Vagina (tissue), 2 donors: ENCODE measurements at regions not wholly inside any gene's neighbourhood (a gene's known extent, or its start where the extent isn't known, plus 50 kb on each side); places are given as distances from the start of the nearest gene placed in this dataset.
"Not testable (repeated sequence)": the region's sequence is repeated elsewhere in the genome, so short reads cannot be mapped to it uniquely, and the experiment has no call there.

ENCODE experiments used
- DNase-seq, 2 donors: peaks; one replicate each; pipeline ENCODE4 v3.0.0-alpha.2; 2017; ENCODE audit errors: extremely low spot score in 2 of 2
- H3K27ac ChIP-seq: fragments of 200-600 bp; sonication (generic); one replicate; pipeline ENCODE4 v1.5.1; 2019
- H3K27me3 ChIP-seq: fragments of 200-600 bp; sonication (generic); one replicate; pipeline ENCODE4 v1.5.1; 2019
- H3K36me3 ChIP-seq, 2 donors: fragments of 200-600 bp; sonication (generic); one replicate each; pipeline ENCODE4 v1.5.1; 2017 to 2019
- H3K4me1 ChIP-seq: fragments of 200-600 bp; sonication (generic); one replicate; pipeline ENCODE4 v1.5.1; 2019
- H3K4me3 ChIP-seq, 2 donors: fragments of 200-600 bp; sonication (generic); 1 replicate in 1 of 2; 2 replicates in 1 of 2; pipeline ENCODE4 v1.5.1; 2016 to 2019
- H3K9me3 ChIP-seq: fragments of 200-600 bp; sonication (generic); one replicate; pipeline ENCODE4 v1.5.1; 2019
- POLR2A ChIP-seq, 2 donors: fragments of 450-650 bp; IDR thresholded peaks; one replicate each; pipeline ENCODE4 v1.6.1; 2017; ENCODE audit warnings: antibody characterized with exemption in 2 of 2, mild to moderate bottlenecking in 2 of 2, moderate library complexity in 2 of 2
- POLR2AphosphoS5 ChIP-seq, 2 donors: sonication (generic); formaldehyde crosslinking; IDR thresholded peaks; one replicate each; pipeline ENCODE4 v1.9.0; 2017; ENCODE audit warnings: antibody characterized with exemption in 2 of 2, mild to moderate bottlenecking in 2 of 2, low read depth in 1 of 2; ENCODE audit not compliant: insufficient read depth in 1 of 2
- intact Hi-C: fragments of 100-400 bp; cut with DNase I; formaldehyde crosslinking; loops from one replicate; pipeline ENCODE4 v1.15.1; 2023
- TF ChIP-seq, protein P1 (sequence below), 3 experiments: fragments of 450-650 bp in 2 of 3; fragments of 200-600 bp in 1 of 3; sonication (generic) in 1 of 3; IDR thresholded peaks; one replicate each; pipeline ENCODE4 v1.5.1; 2017 to 2019; ENCODE audit warnings: antibody characterized with exemption in 3 of 3, mild to moderate bottlenecking in 2 of 3, moderate library complexity in 2 of 3

DNA sequence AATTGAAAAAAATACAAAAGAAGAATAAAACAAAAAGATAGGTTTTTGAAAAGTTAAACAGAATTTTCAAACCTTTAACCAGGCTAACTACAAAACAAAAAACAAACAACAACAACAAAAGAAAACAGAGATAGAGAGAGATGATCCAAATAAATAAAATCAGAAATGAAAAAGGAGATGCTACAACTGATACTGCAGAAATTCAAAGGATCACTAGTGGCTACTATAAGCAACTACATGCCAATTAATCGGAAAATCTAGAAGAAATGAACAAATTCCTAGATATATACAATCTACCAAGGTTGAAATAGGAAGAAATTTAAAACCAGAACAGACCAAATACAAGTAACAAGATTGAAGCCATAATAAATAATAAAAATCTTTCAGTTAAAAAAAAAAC lies 326.8 kb upstream of the VSTM2A start:
- intact Hi-C loops, result no loop called here
- H3K27ac ChIP-seq, result no peak overlapping the region
- H3K36me3 ChIP-seq, result no peaks in the 10 kb centered on the region
- no peak overlapping the region for H3K4me3 ChIP-seq
- no peak for TF ChIP-seq POLR2AphosphoS5 (IDR thresholded peaks at IDR 0.05; ENCODE audit: insufficient read depth in 1 of 2, low read depth in 1 of 2)
- TF ChIP-seq POLR2A (IDR thresholded peaks at IDR 0.05), result no peak
- TF ChIP-seq, protein P1, sequence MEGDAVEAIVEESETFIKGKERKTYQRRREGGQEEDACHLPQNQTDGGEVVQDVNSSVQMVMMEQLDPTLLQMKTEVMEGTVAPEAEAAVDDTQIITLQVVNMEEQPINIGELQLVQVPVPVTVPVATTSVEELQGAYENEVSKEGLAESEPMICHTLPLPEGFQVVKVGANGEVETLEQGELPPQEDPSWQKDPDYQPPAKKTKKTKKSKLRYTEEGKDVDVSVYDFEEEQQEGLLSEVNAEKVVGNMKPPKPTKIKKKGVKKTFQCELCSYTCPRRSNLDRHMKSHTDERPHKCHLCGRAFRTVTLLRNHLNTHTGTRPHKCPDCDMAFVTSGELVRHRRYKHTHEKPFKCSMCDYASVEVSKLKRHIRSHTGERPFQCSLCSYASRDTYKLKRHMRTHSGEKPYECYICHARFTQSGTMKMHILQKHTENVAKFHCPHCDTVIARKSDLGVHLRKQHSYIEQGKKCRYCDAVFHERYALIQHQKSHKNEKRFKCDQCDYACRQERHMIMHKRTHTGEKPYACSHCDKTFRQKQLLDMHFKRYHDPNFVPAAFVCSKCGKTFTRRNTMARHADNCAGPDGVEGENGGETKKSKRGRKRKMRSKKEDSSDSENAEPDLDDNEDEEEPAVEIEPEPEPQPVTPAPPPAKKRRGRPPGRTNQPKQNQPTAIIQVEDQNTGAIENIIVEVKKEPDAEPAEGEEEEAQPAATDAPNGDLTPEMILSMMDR (IDR thresholded peaks at IDR 0.05), result no peak
- H3K27me3 ChIP-seq, result no peaks in the 10 kb centered on the region
- DNase-seq, result no peak
- no peaks in the 10 kb centered on the region for H3K4me1 ChIP-seq
- no peaks in the 10 kb centered on the region for H3K9me3 ChIP-seq

DNA sequence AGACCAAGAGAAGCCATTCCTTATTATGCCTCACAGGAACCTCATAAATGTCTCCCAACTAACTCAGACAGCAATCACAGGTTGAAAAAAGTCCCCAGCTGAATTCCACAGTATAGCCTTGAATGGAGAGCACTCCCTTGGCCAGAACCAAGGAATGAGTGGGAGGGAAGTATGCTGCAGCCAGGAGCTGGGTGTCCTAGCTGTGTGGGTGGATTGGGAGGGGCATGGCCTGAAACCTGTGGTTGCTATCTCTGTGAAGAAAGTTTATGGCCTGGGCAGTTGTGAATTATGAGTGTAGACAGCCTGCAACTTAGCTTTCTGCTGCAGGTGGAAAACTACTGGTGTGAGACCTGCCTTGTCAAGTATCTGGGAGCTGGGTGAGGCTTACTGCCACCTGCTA lies 316.1 kb upstream of the VSTM2A start:
- H3K4me1 ChIP-seq, H3K27me3 ChIP-seq, DNase-seq, intact Hi-C loops, H3K9me3 ChIP-seq, H3K4me3 ChIP-seq, H3K27ac ChIP-seq, H3K36me3 ChIP-seq: not testable (repeated sequence)

DNA sequence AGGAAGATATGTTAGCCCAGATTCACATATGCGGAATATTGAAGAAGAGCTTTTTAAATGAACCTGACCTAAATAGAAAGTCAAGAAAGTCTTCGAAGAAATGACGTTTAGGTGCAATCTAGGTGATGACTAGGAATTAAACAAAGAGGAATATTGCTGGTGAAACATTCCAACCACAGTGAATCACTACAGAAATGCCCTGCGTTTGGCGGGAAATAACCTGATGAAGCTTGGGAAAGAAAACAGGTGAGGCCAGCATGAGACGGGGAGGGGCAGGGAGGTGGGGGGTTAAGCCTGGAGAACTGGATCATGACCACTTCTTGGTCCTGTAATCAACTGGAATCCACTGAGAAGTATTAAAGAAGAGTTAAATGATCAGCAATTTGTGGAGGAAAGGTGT lies 299.4 kb upstream of the VSTM2A start:
- Histone ChIP-seq H3K9me3 (no peaks in the 10 kb centered on the region), H3K27me3 (no peaks in the 10 kb centered on the region), H3K4me3 (no peak overlapping the region), H3K27ac (no peak overlapping the region), H3K36me3 (no peaks in the 10 kb centered on the region), H3K4me1 (no peaks in the 10 kb centered on the region)
- intact Hi-C loops, result no loop called here
- DNase-seq, result no peak
- TF ChIP-seq POLR2AphosphoS5 (IDR thresholded peaks at IDR 0.05; ENCODE audit: insufficient read depth in 1 of 2, low read depth in 1 of 2) (no peak), POLR2A (IDR thresholded peaks at IDR 0.05) (no peak)
- TF ChIP-seq, protein P1 (IDR thresholded peaks at IDR 0.05), result no peak

DNA sequence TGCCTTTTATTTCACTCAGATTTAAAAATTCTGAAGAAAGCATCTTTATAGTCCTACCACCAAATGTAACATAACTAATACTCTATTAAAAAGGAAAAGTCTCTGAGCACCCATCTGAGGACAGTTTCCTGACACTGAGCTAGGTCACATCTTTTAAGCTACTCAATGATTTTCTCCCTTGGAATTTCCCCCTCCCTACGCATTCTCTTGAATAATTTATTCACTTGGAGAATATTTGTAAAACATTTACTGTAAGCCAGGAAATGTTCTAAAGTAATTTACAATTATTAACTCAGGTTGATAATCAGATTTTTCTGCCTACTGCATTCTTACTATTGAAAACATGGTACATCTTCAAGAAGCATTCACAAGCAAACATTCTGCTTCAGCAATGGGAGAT lies 297.2 kb upstream of the VSTM2A start:
- no peaks in the 10 kb centered on the region for H3K9me3 ChIP-seq
- no peaks in the 10 kb centered on the region for H3K36me3 ChIP-seq
- H3K27me3 ChIP-seq, result no peaks in the 10 kb centered on the region
- no peaks in the 10 kb centered on the region for H3K4me1 ChIP-seq
- H3K4me3 ChIP-seq, result no peak overlapping the region
- no peak overlapping the region for H3K27ac ChIP-seq
- TF ChIP-seq POLR2AphosphoS5 (IDR thresholded peaks at IDR 0.05; ENCODE audit: insufficient read depth in 1 of 2, low read depth in 1 of 2) (no peak), POLR2A (IDR thresholded peaks at IDR 0.05) (no peak)
- TF ChIP-seq, protein P1 (IDR thresholded peaks at IDR 0.05), result no peak
- no peak for DNase-seq
- intact Hi-C loops, result no loop called here

DNA sequence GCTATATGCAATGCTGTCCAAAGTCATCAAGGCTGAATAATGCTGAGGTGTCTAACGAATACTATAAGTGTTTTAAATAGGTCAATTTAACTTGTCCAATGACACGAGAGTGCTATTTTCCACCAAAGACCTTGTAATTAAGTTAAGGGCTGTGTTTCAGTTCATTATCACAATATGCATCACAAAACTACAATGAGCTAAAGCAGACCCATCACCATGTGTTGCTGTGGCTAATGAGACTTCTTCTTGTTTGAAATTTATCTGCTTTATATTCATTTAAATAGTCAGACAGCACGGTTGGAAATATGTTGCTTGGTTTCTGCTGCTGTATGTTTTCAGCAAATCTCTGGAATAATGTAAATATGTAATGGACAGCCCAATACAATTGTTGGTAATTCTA lies 292.5 kb upstream of the VSTM2A start:
- H3K4me1 ChIP-seq, result no peaks in the 10 kb centered on the region
- TF ChIP-seq POLR2A (IDR thresholded peaks at IDR 0.05) (no peak), POLR2AphosphoS5 (IDR thresholded peaks at IDR 0.05; ENCODE audit: insufficient read depth in 1 of 2, low read depth in 1 of 2) (no peak)
- TF ChIP-seq, protein P1 (IDR thresholded peaks at IDR 0.05), result no peak
- intact Hi-C loops, result no loop called here
- DNase-seq, result no peak
- H3K27ac ChIP-seq, result no peak overlapping the region
- no peak overlapping the region for H3K4me3 ChIP-seq
- no peaks in the 10 kb centered on the region for H3K27me3 ChIP-seq
- no peaks in the 10 kb centered on the region for H3K36me3 ChIP-seq
- H3K9me3 ChIP-seq, result no peaks in the 10 kb centered on the region
